Fibroblast of the aortic adventitia (primary cell): ENCODE measurements at regions not wholly inside any gene's neighbourhood (a gene's known extent, or its start where the extent isn't known, plus 50 kb on each side); places are given as distances from the start of the nearest gene placed in this dataset.

Source experiments
- DNase-seq: peaks from one replicate; pipeline ENCODE4 v3.0.0-alpha.2; 2010; ENCODE audit warnings: low read depth
- H3K4me3 ChIP-seq: 2 replicates; pipeline ENCODE4 v1.5.1; 2011; ENCODE audit warnings: low read depth, mild to moderate bottlenecking, control low read depth, low read length, moderate library complexity
- TF ChIP-seq, protein P1 (sequence below): IDR thresholded peaks from 2 replicates; pipeline ENCODE4 v1.5.1; 2011; ENCODE audit warnings: mild to moderate bottlenecking, low read length, control low read depth, inconsistent platforms; ENCODE audit not compliant: insufficient read depth

DNA sequence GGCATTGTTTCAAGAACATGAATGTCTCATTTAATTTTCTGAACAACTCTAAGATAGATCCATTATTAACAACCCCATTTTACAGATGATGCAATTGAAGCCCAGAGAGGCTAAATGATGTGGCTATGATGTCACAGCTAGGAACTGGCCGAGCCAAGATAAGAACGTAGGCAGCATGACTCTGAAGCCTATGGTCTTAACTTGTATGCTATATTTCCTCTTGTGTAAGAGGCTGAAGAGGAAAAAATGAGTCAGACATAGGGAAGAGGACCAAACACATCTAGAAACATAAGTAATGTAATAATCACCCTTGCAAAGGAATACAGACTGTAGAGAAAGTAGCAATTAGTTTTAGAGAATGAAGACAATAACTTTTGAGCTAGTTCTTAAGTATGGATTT is 416.8 kb downstream of the FIGN start:
- TF ChIP-seq, protein P1, sequence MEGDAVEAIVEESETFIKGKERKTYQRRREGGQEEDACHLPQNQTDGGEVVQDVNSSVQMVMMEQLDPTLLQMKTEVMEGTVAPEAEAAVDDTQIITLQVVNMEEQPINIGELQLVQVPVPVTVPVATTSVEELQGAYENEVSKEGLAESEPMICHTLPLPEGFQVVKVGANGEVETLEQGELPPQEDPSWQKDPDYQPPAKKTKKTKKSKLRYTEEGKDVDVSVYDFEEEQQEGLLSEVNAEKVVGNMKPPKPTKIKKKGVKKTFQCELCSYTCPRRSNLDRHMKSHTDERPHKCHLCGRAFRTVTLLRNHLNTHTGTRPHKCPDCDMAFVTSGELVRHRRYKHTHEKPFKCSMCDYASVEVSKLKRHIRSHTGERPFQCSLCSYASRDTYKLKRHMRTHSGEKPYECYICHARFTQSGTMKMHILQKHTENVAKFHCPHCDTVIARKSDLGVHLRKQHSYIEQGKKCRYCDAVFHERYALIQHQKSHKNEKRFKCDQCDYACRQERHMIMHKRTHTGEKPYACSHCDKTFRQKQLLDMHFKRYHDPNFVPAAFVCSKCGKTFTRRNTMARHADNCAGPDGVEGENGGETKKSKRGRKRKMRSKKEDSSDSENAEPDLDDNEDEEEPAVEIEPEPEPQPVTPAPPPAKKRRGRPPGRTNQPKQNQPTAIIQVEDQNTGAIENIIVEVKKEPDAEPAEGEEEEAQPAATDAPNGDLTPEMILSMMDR, result no peak
- DNase-seq, result peak; percentile 81

DNA sequence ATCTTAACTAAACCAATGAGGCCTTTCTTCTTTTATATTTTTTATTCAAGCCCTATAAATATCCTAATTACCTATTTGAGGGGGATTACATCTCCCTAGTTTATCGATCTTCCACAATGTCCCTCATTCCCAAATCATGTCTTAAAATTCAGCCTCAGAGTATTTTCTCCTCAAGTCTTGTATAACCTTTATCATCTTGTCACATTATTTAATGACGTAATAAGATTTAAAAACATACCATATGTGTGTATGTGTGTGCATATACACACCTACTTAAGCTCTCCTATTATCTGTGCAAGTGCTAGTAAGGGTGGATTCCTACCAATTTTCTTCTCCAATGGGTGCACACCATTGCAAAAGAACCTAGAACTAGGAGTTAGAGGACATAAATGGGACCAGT is 421.1 kb downstream of the FIGN start:
- no peak for DNase-seq
- TF ChIP-seq, protein P1, result no peak
- no peak overlapping the region for H3K4me3 ChIP-seq

More for the DNA sequence above, 416.8 kb downstream of the FIGN start:
- no peak overlapping the region for H3K4me3 ChIP-seq

DNA sequence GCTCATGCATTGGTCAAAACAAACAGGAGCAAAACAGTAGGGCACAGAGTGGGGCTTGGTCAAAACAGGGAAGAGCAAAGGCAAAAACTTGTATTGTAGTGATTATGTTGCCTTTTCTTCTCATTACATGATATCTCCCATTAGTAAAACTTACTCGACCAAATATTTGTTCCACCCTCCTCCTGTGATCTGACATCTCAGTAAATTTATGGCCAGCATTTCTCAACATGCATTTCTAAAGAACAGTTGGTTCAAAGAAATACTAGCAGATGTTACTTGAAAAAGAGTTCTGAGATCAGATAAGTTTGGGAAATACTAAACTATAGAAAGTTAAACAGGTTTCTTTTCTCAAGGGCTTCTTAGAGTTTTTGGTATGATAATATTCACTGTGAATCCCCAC is 423.1 kb downstream of the FIGN start:
- DNase-seq, result peak; percentile 2
- TF ChIP-seq, protein P1, result no peak
- no peak overlapping the region for H3K4me3 ChIP-seq

DNA sequence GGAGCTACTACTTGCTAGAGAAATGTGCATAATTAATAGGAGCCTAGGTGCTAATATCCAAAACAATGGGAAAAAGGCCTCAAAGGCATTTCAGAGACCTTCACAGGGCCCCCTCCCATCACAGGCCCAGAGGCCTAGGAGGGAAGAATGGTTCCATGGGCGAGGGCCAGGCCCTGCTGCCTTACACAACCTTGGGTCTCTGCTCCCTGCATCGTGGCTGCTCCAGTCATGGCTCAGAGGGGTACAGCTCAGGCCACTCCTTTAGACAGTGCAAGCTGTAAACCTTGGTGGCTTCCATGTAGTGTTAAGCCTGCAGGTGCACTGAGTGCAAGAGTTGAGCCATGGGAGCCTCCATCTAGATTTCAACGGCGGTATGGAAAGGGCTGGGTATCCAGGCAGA is 429.2 kb downstream of the FIGN start:
- no peak for DNase-seq
- TF ChIP-seq, protein P1, result no peak
- H3K4me3 ChIP-seq, result no peak overlapping the region

DNA sequence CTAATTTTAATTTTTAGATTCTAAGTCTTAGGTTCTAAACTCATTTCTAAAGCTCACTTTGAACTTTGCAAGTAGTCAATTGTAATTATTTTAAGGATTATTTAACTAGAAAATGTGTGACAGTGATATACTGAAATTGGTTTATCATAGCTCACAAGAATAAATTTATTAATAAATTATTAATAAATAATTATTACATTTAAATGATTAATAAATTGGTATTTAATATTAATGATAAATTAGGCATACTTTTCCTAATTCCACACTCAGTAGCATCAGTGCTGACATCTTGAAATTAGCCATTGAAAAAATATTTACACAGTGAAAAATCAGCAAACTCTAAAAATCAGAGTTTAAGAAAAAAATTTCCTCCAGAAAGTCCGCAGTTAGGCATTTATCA is 433.7 kb downstream of the FIGN start:
- TF ChIP-seq, protein P1, result no peak
- H3K4me3 ChIP-seq, result no peak overlapping the region
- DNase-seq, result no peak

DNA sequence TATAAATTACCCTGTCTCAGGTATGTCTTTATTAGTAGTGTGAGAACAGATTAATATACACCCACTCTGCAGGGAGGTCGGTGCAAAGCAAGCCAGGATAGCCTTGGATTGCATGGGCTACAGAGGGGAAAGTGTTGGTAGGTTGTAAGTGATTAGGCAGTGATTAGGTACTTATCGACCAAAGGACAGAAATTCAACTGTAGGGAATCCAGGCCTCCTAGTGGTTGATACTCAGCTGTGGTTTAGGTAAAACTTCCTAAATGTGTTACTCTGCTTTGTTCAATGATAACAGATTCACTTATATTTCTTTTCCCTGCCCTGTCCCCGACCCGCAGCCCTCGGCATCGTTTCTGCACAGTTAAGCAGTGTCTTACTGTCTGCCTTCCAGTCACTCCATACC is 444.0 kb downstream of the FIGN start:
- TF ChIP-seq, protein P1, result peak; percentile 3
- no peak for DNase-seq
- H3K4me3 ChIP-seq, result no peak overlapping the region

DNA sequence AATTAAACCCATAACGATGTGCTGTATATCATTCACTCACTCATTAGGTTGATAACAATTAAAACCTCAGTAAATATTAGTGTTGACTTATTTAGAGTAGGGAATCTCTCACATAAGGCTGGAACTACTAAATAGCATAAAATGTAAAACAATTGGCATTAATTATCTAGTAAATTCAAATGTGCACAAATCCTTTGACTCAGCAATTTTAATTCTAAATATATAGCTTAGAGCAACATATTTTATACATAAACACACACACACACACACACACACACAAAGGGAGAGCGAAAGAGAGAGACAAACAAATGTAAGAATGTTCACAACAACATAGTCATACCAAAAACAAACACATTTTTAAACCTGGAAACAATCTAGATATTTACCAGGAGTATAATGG is 443.1 kb upstream of the KCNH7 start:
- no peak for DNase-seq
- H3K4me3 ChIP-seq, result no peak overlapping the region
- TF ChIP-seq, protein P1, result no peak
